RWPE2 (cell line): ENCODE measurements at regions not wholly inside any gene's neighbourhood (a gene's known extent, or its start where the extent isn't known, plus 50 kb on each side); places are given as distances from the start of the nearest gene placed in this dataset.

Experiments
- ATAC-seq: fragments of 200-7000 bp; cut with Tn5 transposase; 3 replicates; pipeline ENCODE4 v1.9.1; 2021; ENCODE audit warnings: low read depth
- DNase-seq: peaks from one replicate; pipeline ENCODE4 v3.0.0-alpha.2; 2020; ENCODE audit warnings: low spot score
- H3K27ac ChIP-seq: fragments of 450-650 bp; 2 replicates; pipeline ENCODE4 v1.5.1; 2017; ENCODE audit warnings: mild to moderate bottlenecking; ENCODE audit not compliant: poor library complexity, severe bottlenecking
- H3K27me3 ChIP-seq: fragments of 250-450 bp; sonication (Bioruptor Pico); 2 replicates; pipeline ENCODE4 v1.5.1; 2021; ENCODE audit warnings: mild to moderate bottlenecking, moderate library complexity; ENCODE audit not compliant: insufficient read depth, poor library complexity, severe bottlenecking
- H3K36me3 ChIP-seq: fragments of 250-450 bp; sonication (Bioruptor Pico); 2 replicates; pipeline ENCODE4 v1.5.1; 2020; ENCODE audit warnings: low read depth, mild to moderate bottlenecking, moderate library complexity
- H3K4me1 ChIP-seq: fragments of 250-450 bp; sonication (Bioruptor Pico); 2 replicates; pipeline ENCODE4 v1.5.1; 2021; ENCODE audit warnings: mild to moderate bottlenecking, moderate library complexity; ENCODE audit not compliant: insufficient read depth, poor library complexity, severe bottlenecking
- H3K4me3 ChIP-seq: fragments of 250-450 bp; sonication (Bioruptor Pico); 2 replicates; pipeline ENCODE4 v1.5.1; 2021; ENCODE audit warnings: mild to moderate bottlenecking, moderate library complexity; ENCODE audit not compliant: severe bottlenecking
- H3K9me3 ChIP-seq: fragments of 250-450 bp; sonication (Bioruptor Pico); 2 replicates; pipeline ENCODE4 v1.5.1; 2021; ENCODE audit warnings: mild to moderate bottlenecking, moderate library complexity; ENCODE audit not compliant: severe bottlenecking
- TF ChIP-seq, protein P1 (sequence below): fragments of 450-650 bp; IDR thresholded peaks from one replicate; pipeline ENCODE4 v1.5.1; 2017; ENCODE audit warnings: mild to moderate bottlenecking, moderate library complexity; ENCODE audit not compliant: poor library complexity, severe bottlenecking

DNA sequence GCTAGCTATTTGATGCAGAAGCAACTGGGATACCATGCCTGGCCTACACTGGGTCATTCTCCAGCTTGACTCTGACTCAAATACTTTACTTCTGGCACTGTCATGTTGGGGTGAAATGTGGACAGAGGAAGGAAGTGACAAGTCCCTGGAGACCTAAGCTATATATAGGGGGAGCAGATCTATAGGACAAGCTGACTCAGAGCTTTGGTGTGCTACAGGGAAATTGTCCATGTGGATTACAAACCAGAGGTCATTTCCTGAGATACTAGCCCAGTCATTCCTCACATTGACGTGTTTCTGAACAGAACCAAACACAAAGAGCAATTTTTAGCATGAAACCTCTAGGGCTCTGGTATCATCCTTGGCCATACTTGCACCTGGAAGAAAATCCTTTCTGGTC is 531.6 kb upstream of the CLINT1 start:
- H3K9me3 ChIP-seq = no peaks in the 10 kb centered on the region
- no peaks in the 10 kb centered on the region for H3K36me3 ChIP-seq
- H3K4me1 ChIP-seq = peaks cover 19% of the 10 kb centered on the region
- H3K27me3 ChIP-seq = no peaks in the 10 kb centered on the region
- ATAC-seq (peak; percentile 93), DNase-seq (no peak)
- TF ChIP-seq, protein P1, sequence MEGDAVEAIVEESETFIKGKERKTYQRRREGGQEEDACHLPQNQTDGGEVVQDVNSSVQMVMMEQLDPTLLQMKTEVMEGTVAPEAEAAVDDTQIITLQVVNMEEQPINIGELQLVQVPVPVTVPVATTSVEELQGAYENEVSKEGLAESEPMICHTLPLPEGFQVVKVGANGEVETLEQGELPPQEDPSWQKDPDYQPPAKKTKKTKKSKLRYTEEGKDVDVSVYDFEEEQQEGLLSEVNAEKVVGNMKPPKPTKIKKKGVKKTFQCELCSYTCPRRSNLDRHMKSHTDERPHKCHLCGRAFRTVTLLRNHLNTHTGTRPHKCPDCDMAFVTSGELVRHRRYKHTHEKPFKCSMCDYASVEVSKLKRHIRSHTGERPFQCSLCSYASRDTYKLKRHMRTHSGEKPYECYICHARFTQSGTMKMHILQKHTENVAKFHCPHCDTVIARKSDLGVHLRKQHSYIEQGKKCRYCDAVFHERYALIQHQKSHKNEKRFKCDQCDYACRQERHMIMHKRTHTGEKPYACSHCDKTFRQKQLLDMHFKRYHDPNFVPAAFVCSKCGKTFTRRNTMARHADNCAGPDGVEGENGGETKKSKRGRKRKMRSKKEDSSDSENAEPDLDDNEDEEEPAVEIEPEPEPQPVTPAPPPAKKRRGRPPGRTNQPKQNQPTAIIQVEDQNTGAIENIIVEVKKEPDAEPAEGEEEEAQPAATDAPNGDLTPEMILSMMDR = no peak
- H3K4me3 ChIP-seq = no peak overlapping the region
- peak overlapping the region; percentile 53 for H3K27ac ChIP-seq

DNA sequence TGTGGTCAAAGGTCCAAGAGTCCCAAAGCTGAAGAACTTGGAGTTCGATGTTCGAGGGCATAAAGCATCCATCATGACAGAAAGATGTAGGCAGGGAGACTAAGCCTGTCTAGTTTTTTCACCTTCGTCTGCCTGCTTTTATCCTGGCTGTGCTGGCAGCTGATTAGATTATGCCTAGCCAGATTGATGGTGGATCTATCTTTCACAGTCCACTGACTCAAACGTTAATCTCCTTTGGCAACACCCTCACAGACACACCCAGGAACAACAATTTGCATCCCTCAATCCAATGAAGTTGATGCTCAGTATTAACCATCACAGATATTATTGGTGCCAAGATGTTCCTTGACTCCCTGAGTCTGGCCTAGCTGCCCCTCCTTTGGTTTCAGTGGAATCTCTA is 530.8 kb upstream of the CLINT1 start:
- ATAC-seq = no peak
- no peak overlapping the region for H3K4me3 ChIP-seq
- H3K27me3 ChIP-seq = no peaks in the 10 kb centered on the region
- TF ChIP-seq, protein P1 = no peak
- H3K4me1 ChIP-seq = peaks cover 27% of the 10 kb centered on the region
- no peaks in the 10 kb centered on the region for H3K9me3 ChIP-seq
- H3K27ac ChIP-seq = peak overlapping the region; percentile 53
- no peaks in the 10 kb centered on the region for H3K36me3 ChIP-seq
- DNase-seq = no peak

DNA sequence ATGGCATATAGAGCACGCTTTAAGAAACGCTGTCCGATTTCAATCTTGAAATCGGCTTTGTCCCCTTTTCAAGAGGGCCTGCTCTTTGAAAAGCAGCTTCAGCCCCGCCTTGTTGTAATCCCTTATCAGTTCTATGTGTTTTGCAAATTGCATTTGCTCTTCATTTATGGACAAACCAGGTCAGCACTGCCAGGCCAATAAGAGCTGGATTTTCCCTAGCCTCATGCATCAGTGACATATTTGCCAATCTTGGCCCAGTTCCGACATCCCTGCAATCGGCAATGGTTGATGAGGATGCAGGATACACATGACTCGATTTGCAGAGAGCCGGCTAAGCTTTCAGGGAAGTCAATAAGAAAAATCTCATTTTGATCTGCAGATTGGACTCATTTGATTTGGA is 529.1 kb upstream of the CLINT1 start:
- no peaks in the 10 kb centered on the region for H3K36me3 ChIP-seq
- H3K27me3 ChIP-seq = no peaks in the 10 kb centered on the region
- H3K4me3 ChIP-seq = no peak overlapping the region
- no peak for DNase-seq
- no peaks in the 10 kb centered on the region for H3K9me3 ChIP-seq
- H3K4me1 ChIP-seq = peaks cover 45% of the 10 kb centered on the region
- TF ChIP-seq, protein P1 = no peak
- no peak for ATAC-seq
- H3K27ac ChIP-seq = no peak overlapping the region

DNA sequence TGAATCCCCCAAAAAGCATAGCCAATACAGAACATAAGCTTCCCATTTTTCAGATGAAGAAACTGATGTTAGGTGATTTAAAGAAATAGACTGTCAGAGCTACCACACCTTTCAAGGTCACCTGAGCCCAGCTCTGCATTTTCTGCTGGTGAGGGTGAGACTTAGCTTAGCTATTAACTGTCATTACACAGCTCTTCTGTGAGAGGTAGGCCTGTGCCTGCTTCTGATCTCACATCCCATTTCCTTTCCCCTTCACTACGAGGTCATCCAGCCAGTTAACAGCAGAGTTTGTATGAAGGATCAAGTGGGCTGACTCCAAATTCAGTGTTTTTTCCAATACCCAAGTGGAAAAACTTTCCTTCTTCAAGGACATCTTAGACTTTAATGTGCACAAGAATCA is 528.6 kb upstream of the CLINT1 start:
- Histone ChIP-seq H3K9me3 (no peaks in the 10 kb centered on the region), H3K36me3 (no peaks in the 10 kb centered on the region), H3K4me3 (no peak overlapping the region), H3K27me3 (no peaks in the 10 kb centered on the region), H3K27ac (no peak overlapping the region), H3K4me1 (peaks cover 49% of the 10 kb centered on the region)
- TF ChIP-seq, protein P1 = no peak
- ATAC-seq = no peak
- no peak for DNase-seq

DNA sequence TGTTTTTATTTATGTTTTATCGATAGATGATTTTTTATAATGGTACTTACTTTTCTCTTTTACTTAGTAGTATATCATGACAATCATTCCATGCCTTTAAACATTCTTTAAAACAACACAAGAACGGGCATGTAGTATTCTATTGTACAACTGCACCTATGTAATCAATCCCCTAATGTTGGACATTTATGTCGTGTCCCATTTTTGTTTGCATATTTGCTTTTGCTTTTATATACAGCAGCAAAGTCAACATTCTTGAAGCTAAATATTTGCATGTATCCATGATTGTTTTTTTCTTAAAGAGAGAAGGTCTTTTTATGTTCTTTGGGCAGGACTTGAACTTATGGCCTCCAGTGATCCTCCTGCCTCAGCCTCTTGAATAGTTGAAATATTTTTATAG is 527.0 kb upstream of the CLINT1 start:
- H3K36me3 ChIP-seq = no peaks in the 10 kb centered on the region
- ATAC-seq (no peak), DNase-seq (no peak)
- peaks cover 59% of the 10 kb centered on the region for H3K4me1 ChIP-seq
- H3K4me3 ChIP-seq = no peak overlapping the region
- H3K27ac ChIP-seq = peak overlapping the region; percentile 96
- TF ChIP-seq, protein P1 = no peak
- H3K9me3 ChIP-seq = no peaks in the 10 kb centered on the region
- no peaks in the 10 kb centered on the region for H3K27me3 ChIP-seq
